IMR-90 (cell line): ENCODE measurements at regions not wholly inside any gene's neighbourhood (a gene's known extent, or its start where the extent isn't known, plus 50 kb on each side); places are given as distances from the start of the nearest gene placed in this dataset.

Experiments
- ATAC-seq: fragments of 200-7000 bp; cut with Tn5 transposase; 2 replicates; pipeline ENCODE4 v1.9.1; 2020; ENCODE audit warnings: low read depth, mild to moderate bottlenecking, moderate library complexity
- BruUV-seq: library from RNA; stranded (reverse); fragments of 400-500 nt; replicated peaks from 2 replicates; lab custom pipeline; 2021; lab: Mats Ljungman, UMichigan
- CTCF ChIA-PET: fragments of 300-600 bp; formaldehyde crosslinking; extraction: SDS; loops from one replicate; lab custom pipeline; 2021; ENCODE audit warnings: antibody characterized with exemption; lab: Yijun Ruan, JAX
- POLR2A ChIA-PET: fragments of 300-600 bp; sonication (Branson Sonifier 250); formaldehyde crosslinking; loops from one replicate; lab custom pipeline; 2022; ENCODE audit warnings: antibody characterized with exemption; ENCODE audit not compliant: unreplicated experiment; lab: Charles Lee
- DNase-seq: peaks from one replicate; pipeline ENCODE4 v3.0.0; 2013
- H2AFZ ChIP-seq: replicated peaks from 2 replicates; pipeline ENCODE3; 2013; ENCODE audit warnings: low read length, mild to moderate bottlenecking; ENCODE audit not compliant: poor library complexity
- H2AK5ac ChIP-seq: 2 replicates; pipeline ENCODE4 v1.6.1; 2013; ENCODE audit warnings: low read depth, low read length, inconsistent platforms
- H2AK9ac ChIP-seq: replicated peaks from 2 replicates; pipeline ENCODE3; 2013; ENCODE audit warnings: mild to moderate bottlenecking, low read depth, low read length, moderate library complexity; ENCODE audit not compliant: poor library complexity
- H2BK120ac ChIP-seq: 2 replicates; pipeline ENCODE4 v1.6.1; 2013; ENCODE audit warnings: low read depth, low read length, inconsistent platforms
- H2BK15ac ChIP-seq: 3 replicates; pipeline ENCODE4 v1.6.1; 2013; ENCODE audit warnings: low read depth, low read length, inconsistent platforms
- H2BK20ac ChIP-seq: 2 replicates; pipeline ENCODE4 v1.6.1; 2013; ENCODE audit warnings: low read depth, mild to moderate bottlenecking, inconsistent platforms, low read length, moderate library complexity
- H2BK5ac ChIP-seq: 2 replicates; pipeline ENCODE4 v1.6.1; 2013; ENCODE audit warnings: mild to moderate bottlenecking, low read depth, low read length, inconsistent platforms; ENCODE audit not compliant: poor library complexity, severe bottlenecking
- H3K14ac ChIP-seq: replicated peaks from 2 replicates; pipeline ENCODE4 v1.6.1; 2013; ENCODE audit warnings: low read depth, low read length, inconsistent platforms
- H3K18ac ChIP-seq: 2 replicates; pipeline ENCODE4 v1.6.1; 2013; ENCODE audit warnings: low read depth, low read length, control low read depth
- H3K23ac ChIP-seq: 2 replicates; pipeline ENCODE4 v1.6.1; 2013; ENCODE audit warnings: low read depth, low read length, inconsistent platforms
- H3K27ac ChIP-seq: 2 replicates; pipeline ENCODE4 v1.5.1; 2013; ENCODE audit warnings: mild to moderate bottlenecking, control low read depth, low read length; ENCODE audit not compliant: insufficient read depth
- H3K27me3 ChIP-seq: 2 replicates; pipeline ENCODE4 v1.6.1; 2013; ENCODE audit warnings: low read length; ENCODE audit not compliant: control insufficient read depth, insufficient read depth
- H3K36me3 ChIP-seq: 2 replicates; pipeline ENCODE4 v1.6.1; 2013; ENCODE audit warnings: low read length, mixed read lengths; ENCODE audit not compliant: control insufficient read depth, insufficient read depth
- H3K4ac ChIP-seq: 2 replicates; pipeline ENCODE4 v1.6.1; 2013; ENCODE audit warnings: low read depth, low read length, inconsistent platforms
- H3K4me1 ChIP-seq: 2 replicates; pipeline ENCODE4 v1.6.1; 2013; ENCODE audit warnings: low read length, mixed read lengths; ENCODE audit not compliant: control insufficient read depth, insufficient read depth
- H3K4me2 ChIP-seq: 2 replicates; pipeline ENCODE4 v1.6.1; 2013; ENCODE audit warnings: low read depth, mild to moderate bottlenecking, control low read depth, low read length, moderate library complexity
- H3K4me3 ChIP-seq: 2 replicates; pipeline ENCODE4 v1.5.1; 2013; ENCODE audit warnings: low read depth, mild to moderate bottlenecking, control low read depth, low read length, moderate library complexity; ENCODE audit not compliant: insufficient read depth
- H3K56ac ChIP-seq: 2 replicates; pipeline ENCODE4 v1.6.1; 2013; ENCODE audit warnings: low read length, inconsistent platforms; ENCODE audit not compliant: insufficient read depth; ENCODE audit errors: extremely low read depth
- H3K79me1 ChIP-seq, 2 experiments: 2 replicates each; pipeline ENCODE4 v1.6.1; 2013; ENCODE audit warnings: low read length in 2 of 2, inconsistent platforms in 1 of 2, low read depth in 1 of 2
- H3K9ac ChIP-seq: 2 replicates; pipeline ENCODE4 v1.6.1; 2013; ENCODE audit warnings: low read depth, low read length, control low read depth
- H3K9me1 ChIP-seq: 2 replicates; pipeline ENCODE4 v1.6.1; 2013; ENCODE audit warnings: low read length, inconsistent platforms; ENCODE audit not compliant: insufficient read depth
- H3K9me3 ChIP-seq: 2 replicates; pipeline ENCODE4 v1.6.1; 2013; ENCODE audit warnings: low read length; ENCODE audit not compliant: control insufficient read depth, insufficient read depth
- H4K20me1 ChIP-seq: 2 replicates; pipeline ENCODE4 v1.6.1; 2013; ENCODE audit warnings: low read length, inconsistent platforms; ENCODE audit not compliant: insufficient read depth
- H4K5ac ChIP-seq: 2 replicates; pipeline ENCODE4 v1.6.1; 2013; ENCODE audit warnings: mild to moderate bottlenecking, low read depth, low read length, control low read depth
- H4K8ac ChIP-seq, 2 experiments: 2 replicates each; pipeline ENCODE4 v1.6.1; 2013; ENCODE audit warnings: low read depth in 2 of 2, low read length in 2 of 2, control low read depth in 1 of 2, inconsistent platforms in 1 of 2
- H4K91ac ChIP-seq: 2 replicates; pipeline ENCODE4 v1.6.1; 2013; ENCODE audit warnings: low read depth, low read length, inconsistent platforms; ENCODE audit not compliant: insufficient read depth
- SMC3 ChIP-seq: fragments of 150-350 bp; IDR thresholded peaks from 2 replicates; pipeline ENCODE4 v1.6.1; 2016; ENCODE audit warnings: low read depth, mild to moderate bottlenecking, antibody characterized with exemption, low read length, moderate library complexity
- WGBS, 2 experiments: methylation state at CpG; one replicate each; pipeline versions ENCODE4 v1.1.5 to v1.1.7; 2013; ENCODE audit warnings: missing lambda C conversion rate in 2 of 2; ENCODE audit not compliant: insufficient read length in 1 of 2; ENCODE audit errors: extremely low coverage in 2 of 2; 5-methylcytosine and 5-hydroxymethylcytosine counted together
- dilution Hi-C: fragments of 300-500 bp; cut with HindIII; formaldehyde crosslinking; loops from one replicate; pipeline ENCODE4 v1.14.3; 2018; ENCODE audit warnings: low sequenced_read_pairs; ENCODE audit not compliant: unreplicated experiment
- in situ Hi-C: fragments of 300-500 bp; cut with MboI; formaldehyde crosslinking; loops from 3 replicates; pipeline ENCODE4 v1.14.3; 2019; ENCODE audit warnings: low sequenced_read_pairs, inconsistent platforms, mixed read lengths
- intact Hi-C: fragments of 100-400 bp; cut with micrococcal nuclease; formaldehyde crosslinking; loops from 2 replicates; pipeline ENCODE4 v1.10.0; 2022

DNA sequence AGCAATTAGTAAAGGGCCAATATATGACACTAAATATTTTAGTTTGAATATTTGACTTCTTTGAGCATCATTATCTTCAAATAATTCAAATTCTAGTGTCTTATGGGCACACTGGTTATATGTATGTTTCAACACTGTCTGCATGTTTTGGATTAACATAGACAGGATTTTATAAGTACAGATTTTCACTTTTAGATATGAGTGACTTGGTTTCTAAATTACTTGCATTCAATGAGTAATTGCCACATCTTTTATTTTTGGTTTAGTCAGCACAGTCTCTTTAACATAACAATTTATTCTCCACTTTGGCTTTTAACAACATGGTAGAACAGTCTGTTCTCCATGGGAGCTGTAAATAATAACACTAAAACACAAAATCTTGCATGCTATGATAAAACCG is 674.8 kb downstream of the TBL1XR1 start:
- H3K9ac ChIP-seq, result no peak overlapping the region
- no TSS peak for BruUV-seq
- in situ Hi-C loops (no loop called here), intact Hi-C loops (no loop called here), dilution Hi-C loops (no loop called here)
- CTCF ChIA-PET, result no interaction called here
- H2AK5ac ChIP-seq, result no peak overlapping the region
- H3K23ac ChIP-seq, result no peak overlapping the region
- H4K20me1 ChIP-seq, result no peaks in the 10 kb centered on the region
- no peak overlapping the region for H2AFZ ChIP-seq
- no peak overlapping the region for H4K8ac ChIP-seq
- DNase-seq (no peak), ATAC-seq (no peak)
- H3K27ac ChIP-seq, result no peak overlapping the region
- no peak overlapping the region for H2BK5ac ChIP-seq
- H3K4me2 ChIP-seq, result no peak overlapping the region
- H3K4me3 ChIP-seq, result no peak overlapping the region
- no peaks in the 10 kb centered on the region for H3K79me1 ChIP-seq
- H3K9me1 ChIP-seq, result no peaks in the 10 kb centered on the region
- no peak overlapping the region for H2BK15ac ChIP-seq
- no peak overlapping the region for H2BK20ac ChIP-seq
- H3K18ac ChIP-seq, result no peak overlapping the region
- H3K4ac ChIP-seq, result no peak overlapping the region
- no peak overlapping the region for H3K56ac ChIP-seq
- H4K91ac ChIP-seq, result no peak overlapping the region
- no CpG with 5 or more reads among the region's 1 CpG for WGBS, 2 experiments
- H4K5ac ChIP-seq, result no peak overlapping the region
- no peak overlapping the region for H2AK9ac ChIP-seq
- no peaks in the 10 kb centered on the region for H3K9me3 ChIP-seq
- no peak overlapping the region for H3K14ac ChIP-seq
- no peaks in the 10 kb centered on the region for H3K36me3 ChIP-seq
- no peaks in the 10 kb centered on the region for H3K4me1 ChIP-seq
- POLR2A ChIA-PET, result no interaction called here
- no peaks in the 10 kb centered on the region for H3K27me3 ChIP-seq
- no peak overlapping the region for H2BK120ac ChIP-seq
- TF ChIP-seq SMC3, result no peak
